HG02678 (cell line): ENCODE measurements at regions not wholly inside any gene's neighbourhood (a gene's known extent, or its start where the extent isn't known, plus 50 kb on each side); places are given as distances from the start of the nearest gene placed in this dataset.

Experiments used
- ATAC-seq: cut with Tn5 transposase; IDR thresholded peaks from one replicate; pipeline ENCODE4 v1.9.1; 2021; ENCODE audit warnings: mild to moderate bottlenecking, moderate library complexity; ENCODE audit not compliant: unreplicated experiment

DNA sequence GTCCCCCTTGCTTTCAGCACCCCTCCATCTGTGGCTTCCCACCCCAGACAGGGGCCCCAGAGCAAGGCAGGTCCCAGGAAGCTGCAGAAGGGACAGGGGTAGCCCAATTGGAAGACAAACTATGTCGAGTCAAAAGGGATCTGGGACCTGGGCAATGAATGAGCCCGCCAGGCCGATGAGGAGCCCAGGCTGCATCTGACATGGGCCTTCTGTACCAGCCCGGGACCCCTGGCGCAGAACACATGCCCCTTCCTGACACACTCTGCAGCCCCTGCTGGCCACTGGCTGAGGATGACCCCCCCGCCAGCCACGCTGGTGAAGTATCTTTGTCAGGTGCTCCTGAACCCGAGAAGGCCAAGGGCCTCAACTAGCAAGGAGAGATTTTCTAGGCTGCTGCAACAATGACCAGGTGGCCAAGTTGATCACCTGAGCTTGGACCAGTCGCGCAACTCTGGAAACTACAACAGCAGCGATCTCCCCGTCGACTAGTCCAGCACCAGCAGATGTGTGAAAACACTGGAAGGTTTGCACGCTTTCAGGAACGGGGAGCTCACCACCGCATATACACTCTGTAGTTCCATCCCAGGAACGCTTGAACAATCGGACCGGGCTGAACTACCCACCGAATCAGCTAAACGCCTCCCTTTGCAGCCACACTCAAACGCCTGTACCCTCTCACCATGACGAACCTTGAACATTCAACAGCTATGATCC, 119.0 kb downstream of the NCOR2 start:
- no peak for ATAC-seq

DNA sequence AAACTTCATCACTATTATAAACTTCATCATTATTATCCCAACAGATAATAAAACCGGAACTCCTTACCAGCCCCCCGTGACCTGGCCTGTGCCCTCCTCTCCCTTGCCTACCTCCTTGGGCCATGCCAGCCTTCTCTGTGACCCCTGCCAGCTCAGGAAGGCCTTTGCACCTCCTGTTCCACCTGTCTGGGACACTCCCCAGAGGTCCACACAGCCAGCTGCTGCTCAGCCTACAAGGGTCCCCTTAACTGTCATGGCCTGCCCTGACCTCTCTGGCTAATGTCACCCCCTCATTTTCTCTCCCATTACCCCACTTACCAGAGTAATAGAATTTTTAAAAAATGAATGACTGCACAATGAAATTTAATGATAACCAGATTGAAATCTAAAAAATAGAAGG, 121.0 kb downstream of the NCOR2 start:
- ATAC-seq, result no peak

DNA sequence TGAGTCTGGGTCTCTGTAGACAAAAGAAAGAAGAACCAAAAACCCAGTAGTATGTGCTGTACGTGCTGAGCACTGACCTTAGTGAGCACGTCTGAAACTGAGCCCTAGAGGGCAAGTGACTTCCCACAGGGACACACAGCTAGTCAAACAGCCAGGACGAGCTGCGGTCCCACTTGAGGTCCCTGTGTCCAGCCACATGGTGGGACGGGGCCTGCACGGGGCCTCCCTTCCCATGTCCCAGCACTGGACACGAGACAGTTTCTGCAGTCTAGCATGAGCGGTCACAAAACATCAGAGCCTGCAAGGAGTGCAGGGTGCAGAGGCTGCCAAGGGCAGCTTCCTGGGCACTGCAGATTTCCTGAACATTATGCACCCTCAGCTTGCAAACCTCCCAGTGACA, 121.6 kb downstream of the NCOR2 start:
- ATAC-seq, result no peak

DNA sequence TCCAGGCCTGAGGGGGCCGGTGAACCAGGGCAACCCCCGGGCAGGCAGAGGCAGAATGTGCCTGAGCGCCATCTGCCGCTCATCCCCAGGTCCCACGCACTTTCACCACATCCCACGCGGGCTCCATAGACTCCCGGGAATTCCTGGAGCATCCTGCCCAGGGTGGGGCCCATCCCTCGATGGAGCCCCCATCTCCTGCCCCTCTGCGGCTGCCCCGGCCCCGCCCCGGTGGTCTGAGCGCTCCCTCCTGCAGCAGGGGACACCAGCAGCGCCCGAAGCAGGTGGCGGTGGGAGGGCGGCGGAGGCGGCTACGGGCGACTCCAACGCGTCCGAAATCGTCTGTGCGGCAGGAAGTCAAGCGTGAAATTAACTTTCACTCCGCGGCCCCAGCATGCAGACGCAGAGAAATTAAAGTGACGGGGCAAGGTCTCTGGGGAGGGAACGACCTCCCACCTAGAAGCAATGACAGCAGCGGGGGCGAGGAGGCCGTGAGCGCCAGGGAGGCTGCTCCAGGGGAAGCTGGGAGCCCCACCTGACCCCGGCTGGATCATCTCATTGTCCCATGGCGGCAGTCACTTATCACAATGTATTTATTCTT, 122.2 kb downstream of the NCOR2 start:
- ATAC-seq, result no peak

DNA sequence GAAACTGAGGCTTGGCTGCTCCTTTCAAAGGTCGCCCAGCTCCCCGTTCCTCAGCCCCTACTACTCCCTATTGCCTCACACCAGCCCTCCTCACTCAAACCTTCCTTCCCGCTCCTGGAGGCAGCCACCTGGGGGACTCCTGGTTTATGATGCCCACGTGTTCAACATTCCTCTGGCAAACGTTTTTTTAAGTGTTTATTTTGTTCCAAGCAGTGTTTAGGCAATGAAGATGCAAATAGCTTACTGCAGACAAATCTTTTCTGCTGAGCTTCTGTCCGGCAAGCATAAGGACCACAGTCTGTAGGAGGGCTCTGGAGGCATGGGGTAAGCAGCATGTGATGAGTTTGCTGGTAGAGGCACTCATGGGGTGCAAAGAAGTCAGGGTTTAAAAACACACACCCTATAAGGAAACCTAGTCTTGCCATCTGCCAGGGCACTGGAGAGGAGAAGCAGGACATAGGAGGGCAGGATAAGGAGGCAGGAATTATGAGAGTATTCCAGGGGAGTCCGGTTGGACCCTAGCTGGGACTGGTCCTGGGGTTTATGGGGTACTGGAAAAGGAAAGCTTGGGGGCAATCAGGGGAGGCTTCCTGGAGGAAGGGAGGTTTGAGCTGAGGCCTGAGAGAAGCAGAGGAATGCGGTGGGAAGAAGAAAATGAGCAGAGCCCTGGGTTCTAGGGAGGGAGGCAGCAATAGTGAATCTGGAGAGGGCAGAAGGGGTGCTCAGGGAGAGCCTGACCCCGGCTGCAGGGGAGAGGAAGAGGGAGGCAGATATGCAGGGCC, 123.3 kb downstream of the NCOR2 start:
- ATAC-seq, result no peak

DNA sequence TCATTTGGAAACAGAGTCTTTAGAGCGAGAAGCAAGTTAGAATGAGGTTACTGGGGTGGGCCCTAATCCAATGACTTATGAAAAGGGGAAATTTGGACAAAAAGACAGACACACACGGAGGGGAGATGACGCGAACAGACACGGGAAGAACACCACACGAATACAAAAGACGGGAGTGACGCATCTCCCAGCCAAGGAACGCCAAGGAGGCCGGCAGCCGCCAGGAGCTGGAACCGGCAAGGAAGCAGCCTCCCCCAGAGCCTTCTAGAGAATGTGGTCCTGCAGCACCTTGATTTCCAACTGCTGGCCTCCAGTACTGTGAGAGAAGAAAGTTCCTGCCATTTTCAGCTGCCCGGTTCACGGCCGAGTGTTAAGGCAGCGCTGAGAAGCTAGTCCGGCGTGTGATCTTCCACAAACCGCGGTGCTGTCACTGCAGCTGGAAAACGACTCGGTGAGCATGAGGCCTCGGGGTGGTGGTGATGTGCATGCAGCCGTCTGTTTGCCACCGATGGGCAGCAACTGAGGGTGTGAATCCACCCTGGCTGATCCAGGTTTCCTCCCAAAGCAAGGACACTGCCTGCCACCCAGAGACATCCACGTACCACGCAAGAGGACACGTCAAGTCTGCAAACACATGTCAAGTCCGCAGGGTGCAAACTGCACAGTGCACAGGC, 124.5 kb downstream of the NCOR2 start:
- no peak for ATAC-seq

DNA sequence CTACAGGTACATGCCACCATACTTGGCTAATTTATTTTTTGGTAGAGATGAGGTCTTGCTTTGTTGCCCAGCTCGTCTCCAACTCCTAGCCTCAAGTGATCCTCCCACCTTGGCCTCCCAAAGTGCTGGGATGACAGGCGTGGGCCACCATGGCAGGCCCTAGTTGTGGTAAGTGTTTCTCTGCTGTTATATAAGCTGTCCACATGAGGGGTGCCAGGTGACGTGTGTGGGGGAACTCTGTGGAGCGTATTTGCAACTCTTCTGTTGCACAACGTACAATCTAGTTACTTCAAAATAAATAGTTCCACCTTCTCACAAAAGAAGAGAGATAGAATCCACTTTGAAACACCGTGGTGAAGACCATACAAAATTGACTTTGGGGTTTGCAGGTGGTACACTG, 125.1 kb downstream of the NCOR2 start:
- ATAC-seq, result no peak

DNA sequence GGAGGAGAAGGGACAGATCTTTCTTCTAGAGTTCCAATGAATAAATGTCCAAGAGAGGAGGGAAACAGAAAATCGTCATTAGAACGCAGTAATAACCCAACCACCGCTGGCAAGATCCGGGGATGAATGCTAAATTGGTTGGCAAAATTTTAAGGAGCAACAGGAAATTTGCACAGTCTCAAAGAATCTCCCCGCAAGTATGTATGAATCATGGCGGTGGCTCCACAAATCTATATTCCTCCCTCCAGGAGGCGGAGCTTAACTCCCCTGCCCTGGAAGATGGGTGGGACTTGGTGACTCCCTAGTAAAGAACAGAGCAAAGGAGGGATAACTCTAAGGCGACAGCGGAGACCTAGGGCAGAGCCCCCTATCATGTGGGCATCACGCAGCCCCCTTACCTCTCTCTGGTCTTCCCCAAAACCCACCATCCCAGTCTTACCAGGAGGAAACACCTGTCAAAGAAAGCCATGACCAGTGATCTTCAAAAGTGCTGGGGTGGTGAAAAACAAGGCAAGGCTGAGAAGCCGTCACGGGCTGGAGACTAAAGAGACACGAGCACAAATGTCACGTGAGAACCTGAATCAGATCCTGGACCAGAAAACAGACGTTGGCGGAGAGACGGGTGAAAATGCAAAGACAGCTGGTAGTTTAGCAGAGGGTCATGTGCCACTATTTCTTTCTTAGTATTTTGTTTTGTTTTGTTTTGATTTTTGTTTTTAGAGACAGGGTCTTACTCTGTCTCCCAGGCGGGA, 125.8 kb downstream of the NCOR2 start:
- no peak for ATAC-seq

DNA sequence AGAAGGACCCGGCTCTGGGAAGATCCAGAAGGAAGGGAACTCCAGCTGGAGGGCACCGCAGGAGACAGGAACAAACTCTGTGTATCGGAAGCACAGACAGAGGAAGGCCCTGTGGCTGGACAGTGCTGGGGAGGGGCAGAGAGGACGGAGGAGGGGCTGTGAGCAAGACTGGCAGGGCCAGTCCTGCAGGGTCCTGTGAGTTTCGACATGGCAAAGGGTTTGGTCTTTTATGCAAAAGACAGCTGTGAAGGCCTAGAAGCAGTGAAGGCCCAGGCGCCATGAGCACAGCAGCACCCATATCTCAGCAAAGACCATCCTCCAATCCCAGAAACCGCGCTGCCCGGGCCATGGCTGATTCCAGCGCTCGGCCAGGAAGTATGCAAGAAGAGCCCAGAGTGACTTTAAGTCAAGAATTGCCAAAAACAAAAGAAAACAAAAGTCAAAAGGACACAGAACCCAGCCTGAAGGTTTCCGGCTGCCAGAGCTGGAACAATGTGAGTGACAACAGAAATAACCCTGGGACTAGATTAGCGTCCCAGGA, 126.5 kb downstream of the NCOR2 start:
- ATAC-seq, result no peak

DNA sequence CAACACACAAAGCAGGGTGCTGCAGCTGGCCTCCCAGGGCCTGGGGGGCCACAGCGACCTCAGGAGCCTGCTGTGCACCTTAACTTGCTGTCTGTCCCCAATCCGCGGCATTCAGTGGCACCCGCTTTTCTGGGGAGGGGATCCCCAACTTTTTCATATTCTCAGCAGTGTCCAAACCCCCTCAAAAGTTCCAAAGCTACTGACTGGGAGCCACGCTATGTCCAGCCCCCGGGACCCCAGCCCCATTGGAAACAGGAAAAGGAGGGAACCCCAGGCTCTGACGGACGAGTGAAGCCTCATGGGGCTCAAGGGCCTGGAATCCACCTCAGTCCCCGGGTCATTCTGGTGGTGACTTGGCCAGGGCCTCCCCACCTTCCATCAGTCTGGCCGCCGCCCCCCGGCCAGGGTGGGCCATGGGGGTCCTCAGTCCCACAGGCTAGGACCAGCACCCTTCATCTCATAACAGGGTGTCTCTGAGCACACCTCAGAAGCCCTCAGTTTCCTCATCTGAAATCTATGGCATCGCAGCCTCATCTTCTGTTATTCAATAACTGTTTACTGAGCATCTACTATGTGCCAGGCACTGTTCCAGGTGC, 127.3 kb downstream of the NCOR2 start:
- ATAC-seq, result no peak

DNA sequence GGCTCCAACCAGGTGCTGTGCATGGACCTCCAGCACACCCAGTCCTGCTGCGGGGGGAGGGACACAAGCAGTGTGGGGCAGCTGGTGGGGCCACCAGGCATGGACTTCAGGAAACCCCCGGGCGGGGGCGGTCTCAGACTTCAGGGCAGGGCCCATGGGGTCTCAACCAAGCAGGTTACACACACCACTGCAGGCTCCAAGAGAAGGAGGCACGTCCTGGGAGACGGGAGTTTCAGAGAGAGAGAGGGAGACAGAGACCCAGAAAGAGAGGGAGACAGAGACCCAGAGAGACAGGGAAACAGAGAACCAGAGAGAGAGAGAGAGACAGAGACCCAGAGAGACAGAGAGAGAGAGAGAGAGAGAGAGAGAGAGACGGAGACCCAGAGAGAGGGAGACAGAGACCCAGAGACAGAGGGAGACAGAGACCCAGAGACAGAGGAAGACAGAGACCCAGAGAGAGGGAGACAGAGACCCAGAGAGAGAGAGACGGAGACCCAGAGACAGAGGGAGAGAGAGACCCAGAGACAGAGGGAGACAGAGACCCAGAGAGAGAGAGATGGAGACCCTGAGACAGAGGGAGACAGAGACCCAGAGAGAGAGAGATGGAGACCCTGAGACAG, 128.9 kb downstream of the NCOR2 start:
- ATAC-seq, result no peak

DNA sequence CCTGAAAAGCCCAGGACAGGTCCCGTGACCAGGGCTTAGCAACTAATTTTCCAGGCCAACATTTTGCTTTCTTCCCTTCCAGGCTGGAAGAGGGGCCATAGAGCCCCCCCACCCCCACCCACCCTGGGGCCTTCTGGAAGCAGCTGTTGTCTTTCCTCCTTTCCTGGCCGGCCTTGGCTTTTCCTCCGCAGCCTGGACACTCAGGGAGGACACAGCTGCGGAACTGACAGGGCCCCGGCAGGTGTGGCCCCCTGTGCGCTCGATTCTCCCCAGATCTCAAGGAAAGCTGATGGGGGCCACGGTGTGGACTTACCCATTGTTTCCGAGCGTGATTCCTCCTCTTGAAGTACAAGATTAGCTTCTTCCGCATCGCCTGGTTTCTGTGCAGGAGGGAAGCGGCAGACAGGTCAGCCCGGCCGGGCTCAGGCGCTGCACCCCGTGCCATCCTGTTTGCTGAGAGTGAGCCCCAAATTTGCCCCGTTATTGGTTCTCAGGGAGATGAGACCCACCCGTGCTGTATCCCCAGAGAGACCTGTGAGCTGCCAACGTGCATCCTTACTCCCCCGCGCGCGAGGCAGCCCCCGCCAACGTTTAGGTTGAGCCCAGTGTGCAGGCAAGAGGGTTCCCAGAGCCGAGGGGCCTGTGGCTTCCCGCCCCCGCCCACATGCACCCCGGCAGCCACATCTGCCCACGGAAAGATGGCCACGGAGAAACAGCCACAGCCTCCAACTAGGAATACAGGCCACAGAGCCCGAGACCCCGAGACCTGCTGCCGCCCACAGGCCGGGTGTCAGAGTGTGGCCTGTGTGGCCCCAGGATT, 129.6 kb downstream of the NCOR2 start:
- ATAC-seq, result no peak

DNA sequence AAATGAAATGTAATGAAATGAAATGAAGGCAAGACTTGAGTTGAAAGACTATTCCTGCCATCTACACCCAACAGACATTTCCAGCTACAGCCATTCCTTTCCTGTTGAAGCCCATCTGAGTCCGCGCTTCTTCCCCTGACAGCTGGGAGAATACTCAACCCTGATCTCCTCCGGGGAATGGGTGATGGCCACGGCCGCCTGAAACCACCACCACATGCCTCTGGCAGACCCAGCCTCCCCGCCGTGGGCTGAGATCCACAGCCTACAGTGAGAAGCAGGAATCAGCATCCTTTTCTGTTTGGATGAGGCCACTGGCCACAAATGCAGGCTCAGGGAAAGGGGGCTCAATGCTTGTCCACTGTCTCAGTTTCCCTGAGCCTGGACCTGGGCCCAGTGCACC, 130.3 kb downstream of the NCOR2 start:
- ATAC-seq, result no peak

DNA sequence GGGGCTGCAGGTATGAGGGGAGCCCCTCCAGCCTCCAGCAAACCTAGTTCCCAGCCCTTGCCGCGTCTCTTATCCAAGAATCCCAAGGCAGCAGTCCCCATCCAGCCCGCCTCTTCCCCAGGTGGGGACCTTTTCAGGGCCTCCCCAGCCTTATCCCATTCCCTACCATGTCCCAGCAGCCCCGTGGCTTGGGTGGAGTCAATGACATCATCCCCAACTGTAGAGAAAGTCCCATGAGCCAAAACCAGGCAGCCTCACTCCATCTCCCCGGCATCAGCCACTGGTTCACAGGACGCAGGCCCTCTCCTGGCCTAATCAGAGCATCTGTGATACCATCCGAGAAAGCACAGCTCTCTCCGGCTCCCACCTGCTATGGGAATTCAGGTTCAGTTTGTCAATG, 131.0 kb downstream of the NCOR2 start:
- no peak for ATAC-seq

DNA sequence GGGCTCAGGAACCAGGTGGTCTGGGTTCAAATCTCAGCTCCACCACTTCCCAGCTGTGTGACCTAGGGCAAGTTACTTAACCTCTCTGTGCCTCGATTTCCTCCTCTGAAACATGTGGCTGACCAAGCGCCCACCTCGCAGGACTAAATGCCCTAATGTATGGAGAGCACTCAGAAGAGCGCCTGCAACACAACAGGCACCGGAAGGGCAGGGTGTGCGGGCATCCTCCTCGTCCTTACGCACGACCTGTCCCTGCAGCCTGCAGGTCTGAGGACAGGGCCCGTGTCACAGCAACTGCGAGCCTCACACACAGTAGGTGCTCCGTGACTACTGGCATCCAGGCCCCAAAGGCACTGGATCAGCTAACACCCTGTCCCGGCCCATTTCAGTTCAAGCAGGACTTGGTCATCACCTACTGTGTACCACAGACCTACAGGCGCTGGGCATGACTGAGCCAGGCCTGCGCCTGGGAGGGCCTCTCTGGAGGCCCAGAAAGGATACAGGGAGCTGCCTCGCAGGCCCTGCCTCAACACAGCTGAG, 131.5 kb downstream of the NCOR2 start:
- ATAC-seq, result no peak

DNA sequence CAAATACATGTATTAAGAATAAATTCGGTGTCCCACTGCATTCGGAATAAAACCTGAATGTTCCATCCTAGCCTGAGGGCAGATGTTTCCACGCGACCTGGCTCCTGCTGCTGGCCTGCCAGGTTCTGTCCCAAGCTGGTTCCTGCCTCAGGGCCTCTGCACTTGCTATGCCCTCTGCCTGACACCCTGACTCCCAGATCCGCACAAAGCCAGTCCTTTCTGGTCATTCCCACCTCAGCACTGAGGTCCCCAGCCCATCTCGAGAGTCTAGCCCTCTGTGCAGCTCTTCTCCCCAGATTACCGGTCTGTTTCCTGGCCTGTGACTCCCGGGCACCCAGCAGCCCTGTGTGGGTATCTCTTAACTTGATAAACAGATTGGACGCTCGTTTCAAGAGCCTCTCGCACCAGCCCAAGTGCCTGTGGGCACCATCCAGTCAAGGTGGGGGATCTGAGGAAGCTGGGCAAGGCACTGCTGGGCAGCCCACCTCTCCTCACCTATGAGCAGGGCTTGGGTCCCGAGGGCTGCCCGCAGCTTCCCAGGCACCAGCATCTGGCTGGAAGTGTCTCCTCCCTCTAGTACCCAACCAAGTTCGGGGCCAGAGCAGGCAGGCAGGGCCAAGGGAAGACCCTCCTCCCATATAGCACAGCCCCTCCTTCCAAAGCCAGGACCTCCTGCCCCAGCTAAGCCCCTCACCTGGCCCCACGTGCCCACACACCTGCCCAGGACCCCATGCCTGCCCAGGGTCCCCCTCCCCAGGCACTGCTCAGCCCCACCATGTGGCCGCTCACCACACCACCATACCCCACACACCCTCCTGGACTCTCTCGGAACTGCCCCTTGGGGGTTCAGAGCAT, 132.2 kb downstream of the NCOR2 start:
- no peak for ATAC-seq

DNA sequence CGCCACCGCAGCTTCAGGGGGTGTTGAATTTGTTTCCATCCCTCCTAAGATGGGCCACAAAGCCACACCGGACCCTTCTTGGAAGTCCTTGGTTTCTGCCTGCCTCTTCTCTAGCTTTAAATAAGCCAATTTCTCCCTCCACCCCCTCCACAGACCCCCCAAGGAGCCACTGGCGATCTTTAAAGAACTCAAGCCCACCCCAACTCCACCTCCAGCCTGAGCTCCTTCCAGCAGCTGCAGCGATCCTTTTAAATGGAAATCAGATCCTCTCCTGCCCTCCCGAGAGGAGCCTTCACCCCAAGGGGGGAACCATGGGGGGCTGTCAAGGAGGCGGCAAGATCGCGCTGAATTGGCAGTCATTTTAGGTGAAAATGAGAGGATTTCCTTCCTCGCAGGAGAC, 133.1 kb downstream of the NCOR2 start:
- ATAC-seq, result no peak

DNA sequence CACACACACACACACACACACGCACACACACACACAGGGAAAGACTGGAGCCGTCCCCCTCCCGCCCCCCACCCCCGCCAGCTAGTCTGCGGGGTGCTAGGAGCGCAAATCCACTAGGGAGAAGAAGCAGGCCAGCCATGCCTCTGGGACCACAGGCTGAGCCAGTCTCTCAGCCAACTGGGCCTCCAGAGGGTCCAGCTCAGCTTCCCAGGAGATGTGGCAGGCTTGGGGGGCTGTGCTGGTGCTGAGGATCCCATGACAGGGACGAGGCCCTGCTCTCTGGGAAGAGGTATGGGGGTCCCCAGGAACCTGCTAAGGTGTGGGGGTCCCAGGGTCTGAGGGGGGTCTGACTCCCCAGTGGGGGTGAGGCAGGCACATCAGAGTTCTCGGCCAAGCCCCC, 133.5 kb downstream of the NCOR2 start:
- no peak for ATAC-seq
